HG03520 (cell line): ENCODE measurements at regions not wholly inside any gene's neighbourhood (a gene's known extent, or its start where the extent isn't known, plus 50 kb on each side); places are given as distances from the start of the nearest gene placed in this dataset.

ENCODE experiments used
- ATAC-seq: cut with Tn5 transposase; IDR thresholded peaks from one replicate; pipeline ENCODE4 v1.9.1; 2021; ENCODE audit warnings: mild to moderate bottlenecking, moderate library complexity; ENCODE audit not compliant: unreplicated experiment

- ATAC-seq = no peak
These were observed 360.4 kb upstream of the CDIN1 start for GRCh38 chr15:36218991-36219390.

DNA sequence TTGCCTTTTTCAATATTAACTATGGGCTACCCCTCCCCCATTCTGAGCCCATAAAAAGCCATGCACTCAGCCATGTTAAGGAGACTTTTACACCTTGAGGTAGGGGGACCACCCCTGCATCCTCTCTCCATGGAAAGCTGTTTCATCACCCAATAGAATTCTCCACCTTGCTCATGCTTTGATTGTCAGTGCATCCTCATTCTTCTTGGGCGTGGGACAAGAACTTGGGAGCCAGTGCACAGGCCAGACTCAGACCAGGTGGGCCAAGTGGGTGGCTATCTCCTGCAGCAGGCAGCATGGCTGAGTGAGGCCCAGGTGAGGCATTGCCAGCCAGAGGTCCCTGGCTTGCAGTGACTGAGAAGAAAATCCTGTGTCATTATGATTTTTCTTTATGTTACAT is 357.4 kb upstream of the CDIN1 start:
- ATAC-seq = no peak

DNA sequence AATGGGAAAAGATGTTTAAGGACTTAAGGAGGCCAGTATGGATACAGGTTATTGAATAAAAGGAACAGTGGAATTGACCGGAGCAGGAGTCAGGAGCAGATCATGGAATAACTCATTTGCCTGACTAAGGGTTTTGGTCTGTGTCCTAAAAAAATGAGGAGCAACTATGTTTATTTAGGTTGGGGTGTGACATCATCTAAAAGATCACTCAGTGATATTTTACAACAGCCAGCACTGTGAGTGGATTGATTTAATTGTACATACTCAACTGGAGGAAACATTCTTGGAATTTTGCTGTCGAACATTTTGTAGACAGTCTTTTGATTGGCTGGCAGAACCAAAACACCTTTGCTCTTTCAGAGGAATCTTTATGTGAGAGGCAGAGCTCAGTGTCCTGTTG is 348.6 kb upstream of the CDIN1 start:
- ATAC-seq = no peak

DNA sequence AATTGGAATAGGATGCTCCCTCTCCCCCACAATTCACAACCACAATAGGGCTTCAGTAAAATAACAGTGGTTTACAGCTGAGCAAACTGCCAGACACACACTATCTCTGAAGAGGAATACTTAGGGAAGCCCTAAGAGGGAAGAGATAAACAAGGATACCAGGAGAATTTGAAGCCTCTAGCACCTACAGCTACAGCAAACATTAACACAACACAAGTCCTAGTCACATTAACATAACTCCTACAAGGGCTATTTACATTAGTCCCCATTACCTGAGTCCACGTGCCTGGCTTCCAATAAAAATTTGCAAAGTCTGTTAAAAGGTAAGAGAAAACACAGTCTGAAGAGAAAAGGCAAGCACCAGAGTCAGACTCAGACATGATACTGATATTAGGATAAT is 346.9 kb upstream of the CDIN1 start:
- ATAC-seq = no peak

DNA sequence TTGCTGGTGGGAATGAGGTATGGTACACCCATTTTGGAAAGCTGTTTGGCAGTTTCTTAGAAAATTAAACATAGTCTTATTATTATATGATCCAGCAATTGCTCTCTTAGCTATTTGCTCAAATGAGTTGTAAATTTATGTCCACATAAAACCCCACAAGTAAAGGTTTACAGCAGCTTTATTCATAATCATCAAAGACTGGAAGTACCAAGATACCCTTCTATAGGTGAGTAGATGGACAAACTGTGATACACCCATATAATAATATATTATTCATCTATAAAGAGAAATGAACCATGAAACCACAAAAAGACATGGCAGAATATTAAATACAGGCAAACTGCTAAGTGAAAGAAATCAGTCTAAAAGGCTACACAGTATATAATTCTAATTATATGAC is 344.7 kb upstream of the CDIN1 start:
- ATAC-seq = no peak

DNA sequence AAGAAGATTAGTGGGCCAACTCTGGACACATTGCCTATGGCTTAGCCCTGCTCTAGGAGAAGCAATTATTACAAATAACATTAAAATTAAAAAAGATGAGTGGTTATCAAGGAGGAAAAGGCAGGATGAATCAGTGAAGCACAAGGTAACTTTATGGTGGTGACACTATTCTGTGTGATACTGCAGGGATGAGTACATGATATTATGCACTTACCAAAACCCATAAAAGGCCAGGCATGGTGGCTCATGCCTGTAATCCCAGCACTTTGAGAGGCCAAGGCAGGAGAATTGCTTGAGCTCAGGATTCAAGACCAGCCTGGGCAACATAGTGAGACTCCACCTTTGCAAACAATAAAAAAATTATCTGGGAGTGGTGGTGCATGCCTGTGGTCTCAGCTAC is 344.3 kb upstream of the CDIN1 start:
- ATAC-seq = no peak

DNA sequence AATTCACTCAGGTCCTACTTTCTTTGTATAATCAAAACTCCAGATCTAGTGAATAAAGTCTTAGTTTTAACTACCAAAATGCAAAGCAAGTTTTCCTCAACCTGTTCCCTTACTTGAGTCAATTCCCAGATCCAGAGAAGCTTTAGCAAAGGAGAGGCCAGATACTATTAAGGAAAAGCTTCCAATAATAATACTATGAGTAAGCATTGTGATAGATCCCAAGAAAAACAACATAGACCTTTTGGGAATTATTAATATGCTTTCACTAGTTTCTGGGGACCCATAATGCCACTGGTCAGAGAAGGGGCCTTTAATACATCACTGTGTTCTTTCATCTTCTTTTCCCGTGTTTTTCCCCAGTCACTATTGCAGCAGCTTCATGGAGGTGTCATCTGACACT is 339.9 kb upstream of the CDIN1 start:
- ATAC-seq = no peak

- ATAC-seq = no peak
These were observed 328.0 kb upstream of the CDIN1 start for GRCh38 chr15:36251450-36251849.

DNA sequence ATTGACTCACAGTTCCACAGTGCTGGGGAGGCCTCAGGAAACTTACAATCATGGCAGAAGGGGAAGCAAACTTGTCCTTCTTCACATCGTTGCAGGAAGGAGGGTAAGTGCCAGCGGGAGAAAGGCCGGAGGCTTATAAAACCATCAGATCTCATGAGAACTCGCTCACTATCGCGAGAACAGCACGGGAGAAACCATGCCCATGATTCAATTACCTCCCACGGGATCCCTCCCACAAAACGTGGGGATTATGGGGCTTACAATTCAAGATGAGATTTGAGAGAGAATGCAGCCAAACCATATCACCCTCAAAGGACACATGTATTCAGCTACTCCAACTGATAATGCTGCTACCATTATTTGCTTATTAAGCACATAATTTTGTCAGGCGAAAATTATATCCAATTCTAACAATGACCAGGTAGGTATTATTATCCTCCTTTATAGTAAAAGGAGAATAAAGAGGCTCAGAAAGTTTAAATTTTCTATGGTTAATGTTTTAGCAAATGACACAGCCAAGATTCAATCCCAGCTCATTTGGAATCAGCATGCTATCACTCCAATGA is 327.2 kb upstream of the CDIN1 start:
- ATAC-seq = no peak

- no peak for ATAC-seq
These were observed 325.0 kb upstream of the CDIN1 start for GRCh38 chr15:36254426-36254825.

DNA sequence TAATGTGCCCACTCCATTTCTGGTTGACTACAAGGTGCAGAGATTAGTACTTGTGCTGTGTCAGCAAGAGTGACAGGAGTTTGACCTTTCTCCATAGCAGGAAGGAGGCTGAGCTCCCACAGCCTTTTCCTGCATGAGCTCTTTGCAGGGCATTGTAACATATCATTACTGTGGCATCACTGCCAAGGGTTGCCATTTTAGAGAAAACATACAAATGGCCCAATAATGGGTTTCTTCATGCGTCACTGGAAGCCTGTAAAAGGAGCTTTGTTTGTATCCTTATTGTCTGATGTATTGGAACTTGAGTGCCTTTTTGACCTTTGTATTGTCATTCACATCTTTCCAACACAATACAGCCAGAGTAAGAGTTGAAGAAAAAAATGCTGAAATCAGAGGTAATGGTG is 323.0 kb upstream of the CDIN1 start:
- no peak for ATAC-seq

DNA sequence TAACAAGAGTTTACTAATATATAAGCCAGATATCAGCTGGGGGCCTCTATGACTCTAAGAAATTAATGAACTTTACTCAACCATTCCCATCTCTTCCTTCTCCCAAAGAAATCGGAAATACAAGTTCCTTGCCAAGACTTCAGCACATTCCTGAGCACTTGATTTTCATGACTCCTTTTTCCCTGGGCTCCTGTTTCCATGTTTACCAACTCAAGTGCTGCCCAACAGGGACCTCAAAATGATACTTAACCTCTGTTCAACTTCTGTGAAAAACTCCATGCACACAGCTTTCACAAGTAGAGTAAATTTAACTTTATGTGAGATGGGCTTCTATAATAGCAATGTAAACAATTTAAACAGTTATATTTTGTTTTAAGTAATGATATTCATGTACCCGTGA is 315.8 kb upstream of the CDIN1 start:
- no peak for ATAC-seq

DNA sequence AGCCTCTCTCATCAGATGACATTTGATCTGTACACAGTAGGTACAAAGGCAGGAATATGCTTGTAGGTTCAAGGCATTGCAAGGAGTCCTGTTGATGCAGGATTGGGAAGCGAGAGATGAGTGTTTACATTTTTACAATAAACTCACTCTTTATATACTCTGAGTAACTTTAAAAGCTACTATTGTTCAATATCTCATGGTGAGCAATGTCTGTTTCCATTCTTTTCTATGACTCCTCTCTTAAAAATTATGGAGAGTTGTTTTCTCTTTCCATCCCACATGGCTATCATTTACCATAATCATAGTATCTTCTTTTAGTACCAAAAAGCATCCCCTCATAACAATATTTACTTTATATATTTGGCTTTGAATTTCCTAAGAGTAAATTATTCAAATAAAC is 314.0 kb upstream of the CDIN1 start:
- ATAC-seq = no peak

DNA sequence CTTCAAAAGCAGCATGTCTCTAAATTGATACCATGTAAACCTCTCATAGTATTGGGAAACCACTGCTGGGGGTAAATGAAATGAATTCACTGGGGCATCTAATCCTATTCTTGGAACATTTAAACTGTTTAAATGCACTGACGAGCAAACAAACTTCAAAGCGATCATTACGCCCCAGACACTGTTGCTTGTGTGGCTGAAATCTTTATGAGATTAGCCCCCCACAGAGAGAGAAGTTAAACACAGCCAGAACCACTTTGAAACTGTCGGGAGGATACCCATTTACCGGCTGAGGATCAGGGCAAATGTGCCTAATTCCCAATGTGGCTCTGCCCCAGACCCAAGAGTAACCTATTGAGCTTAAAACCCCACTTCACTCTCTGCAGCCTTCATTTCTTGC is 308.4 kb upstream of the CDIN1 start:
- no peak for ATAC-seq

DNA sequence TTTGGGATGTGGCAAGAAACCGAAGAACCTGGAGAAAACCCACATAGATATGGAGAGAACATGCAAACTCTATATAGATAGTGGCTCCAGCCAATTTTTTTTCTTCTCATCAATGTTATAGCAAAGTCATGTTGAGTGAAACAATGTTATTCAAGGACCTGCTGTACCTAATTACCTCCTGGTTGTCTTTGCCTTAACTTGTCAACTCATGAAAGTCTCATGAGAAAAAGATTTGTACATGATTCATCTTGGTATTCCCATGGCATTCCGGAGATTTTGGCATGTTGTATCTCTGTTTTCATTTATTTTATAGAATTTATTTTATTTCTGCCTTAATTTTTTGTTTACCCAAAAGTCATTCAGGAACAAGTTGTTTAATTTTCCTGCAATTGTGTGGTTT is 303.8 kb upstream of the CDIN1 start:
- ATAC-seq = no peak

DNA sequence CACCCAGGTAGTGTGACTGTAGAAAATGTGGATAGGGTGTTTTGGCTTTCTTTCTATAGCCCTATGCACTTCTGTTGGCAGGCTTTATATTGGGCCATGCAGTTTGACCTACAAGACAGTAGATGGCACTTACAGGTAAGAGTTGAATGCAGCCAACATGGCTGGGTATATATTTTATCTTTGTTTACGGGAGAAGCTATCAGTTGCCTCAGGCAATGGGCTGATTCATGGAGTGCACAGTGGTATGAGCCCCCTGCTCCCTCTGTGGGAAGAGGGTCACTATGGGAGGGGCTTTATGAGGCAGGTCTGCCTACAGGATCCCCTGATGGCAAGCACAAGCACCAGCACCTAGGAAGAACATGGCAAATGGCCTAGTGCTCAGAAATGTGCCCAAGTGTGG is 301.2 kb upstream of the CDIN1 start:
- ATAC-seq = no peak

DNA sequence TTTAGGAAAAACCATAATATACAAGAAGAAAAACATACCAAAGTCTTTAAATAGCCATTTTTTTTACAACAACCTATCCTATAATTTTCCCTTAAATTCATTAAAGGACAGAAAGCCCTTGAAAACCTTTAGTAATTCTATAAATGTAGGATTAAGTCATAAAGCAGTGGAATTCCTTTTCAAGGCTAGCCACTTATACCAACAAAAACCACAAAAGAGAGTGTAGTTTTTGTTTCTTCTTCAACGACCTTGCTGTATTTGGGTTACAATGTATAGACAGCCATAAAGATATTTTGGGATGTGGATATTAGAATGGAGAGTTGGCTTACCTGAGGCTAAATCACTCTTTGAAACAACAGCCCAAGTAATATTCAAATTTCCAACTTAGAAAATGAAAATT is 296.6 kb upstream of the CDIN1 start:
- no peak for ATAC-seq

- no peak for ATAC-seq
These were observed 294.5 kb upstream of the CDIN1 start for GRCh38 chr15:36284911-36285310.

DNA sequence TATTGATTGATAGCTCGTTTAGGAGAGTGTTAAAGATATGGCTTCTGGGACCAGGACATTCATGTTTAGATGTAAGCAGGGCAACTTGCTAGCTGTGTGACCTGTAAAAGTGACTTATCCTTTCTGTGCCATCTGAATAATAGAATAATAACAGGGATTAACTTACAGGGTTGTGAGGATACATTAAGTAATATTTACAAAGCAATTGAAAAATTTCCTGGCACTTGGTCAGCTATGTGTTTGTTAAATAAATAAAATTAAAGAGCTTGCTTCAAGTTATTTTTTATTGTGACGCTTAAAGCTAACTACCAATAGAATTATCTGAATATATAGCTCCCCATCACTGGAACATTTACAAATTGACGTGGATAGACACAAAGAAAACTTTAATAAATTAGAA is 287.9 kb upstream of the CDIN1 start:
- no peak for ATAC-seq

DNA sequence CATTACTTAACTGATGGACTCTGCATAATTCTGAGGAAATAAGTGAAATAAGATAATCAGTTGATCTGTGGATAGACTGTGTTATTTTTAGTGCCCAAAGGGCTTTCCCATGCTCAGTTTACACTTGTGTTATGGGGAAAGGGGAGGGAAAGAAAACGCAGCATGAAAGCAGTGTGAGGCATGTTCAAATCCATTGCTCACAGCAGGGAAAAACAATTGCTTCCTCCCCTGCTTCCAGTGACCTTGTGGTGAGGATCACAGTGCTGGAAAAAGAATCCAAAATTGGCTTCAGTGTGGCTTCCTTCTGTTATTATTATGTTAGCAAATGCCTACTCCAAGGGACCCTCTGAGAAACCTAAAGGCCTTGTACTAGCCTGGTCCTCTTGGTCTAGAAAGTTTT is 285.1 kb upstream of the CDIN1 start:
- ATAC-seq = no peak

DNA sequence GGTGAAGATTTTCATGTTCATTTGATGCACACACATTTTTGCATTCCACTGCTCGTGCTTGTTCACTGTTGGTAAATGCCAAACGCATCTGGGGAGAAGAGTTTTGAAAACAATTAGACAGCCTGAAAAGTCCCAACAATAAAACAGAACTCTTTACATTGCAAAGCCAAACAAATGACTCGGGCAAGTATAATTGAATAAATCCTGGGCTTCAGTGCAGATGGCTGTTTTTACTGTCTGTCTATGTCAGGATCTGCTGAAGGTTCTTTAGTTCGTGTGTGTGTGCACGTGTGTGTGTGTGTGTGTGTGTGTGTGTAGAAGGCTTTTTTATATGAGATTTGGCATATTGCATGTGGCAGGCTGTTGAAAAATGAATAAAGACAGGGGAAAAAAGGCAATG is 277.5 kb upstream of the CDIN1 start:
- ATAC-seq = no peak

- no peak for ATAC-seq
These were observed 266.4 kb upstream of the CDIN1 start for GRCh38 chr15:36313021-36313420.

DNA sequence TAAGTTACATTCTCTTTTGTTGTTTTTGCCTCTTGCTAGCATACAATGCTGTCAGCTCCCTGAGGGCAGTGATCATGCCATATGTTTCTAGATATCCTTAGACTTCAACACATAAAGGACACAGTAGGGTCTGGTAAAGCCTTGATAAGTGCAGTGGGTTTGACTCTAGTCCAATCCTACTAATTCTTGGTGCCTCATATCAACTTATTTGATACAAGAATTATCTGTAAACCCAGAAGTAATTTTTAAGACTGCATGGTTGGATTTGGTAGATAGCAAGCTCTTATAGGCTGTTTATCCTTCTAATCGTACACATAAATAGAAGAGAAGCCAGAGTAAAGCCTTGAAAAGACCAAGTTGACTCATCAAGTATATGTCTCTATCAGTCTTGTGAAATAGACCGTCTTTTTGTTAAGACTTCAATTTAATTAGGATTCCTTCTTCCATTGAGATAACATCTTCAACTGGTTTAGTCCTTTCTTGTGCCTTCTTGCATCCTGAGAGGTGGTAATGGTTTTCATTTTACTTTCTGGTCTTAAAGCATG is 265.6 kb upstream of the CDIN1 start:
- no peak for ATAC-seq

- ATAC-seq = no peak
These were observed 263.8 kb upstream of the CDIN1 start for GRCh38 chr15:36315649-36316048.
